Nephron progenitor cell (in vitro differentiated cells): ENCODE measurements at regions not wholly inside any gene's neighbourhood (a gene's known extent, or its start where the extent isn't known, plus 50 kb on each side); places are given as distances from the start of the nearest gene placed in this dataset.
A peak's percentile ranks its signal among the peaks of the same experiment; 100 is the strongest.

Source experiments
- DNase-seq: peaks from one replicate; pipeline ENCODE4 v3.0.0; 2021
- H3K27ac Mint-ChIP-seq: 2 replicates; pipeline ENCODE4 v1.8.0; 2021; ENCODE audit warnings: mild to moderate bottlenecking, moderate library complexity, mixed read lengths
- H3K27me3 Mint-ChIP-seq: 2 replicates; pipeline ENCODE4 v1.8.0; 2021; ENCODE audit warnings: mild to moderate bottlenecking, low read depth, mixed read lengths; ENCODE audit not compliant: poor library complexity
- H3K36me3 Mint-ChIP-seq: 2 replicates; pipeline ENCODE4 v1.8.0; 2021; ENCODE audit warnings: low read depth, mixed read lengths
- H3K4me1 Mint-ChIP-seq: 2 replicates; pipeline ENCODE4 v1.8.0; 2021; ENCODE audit warnings: mixed read lengths
- H3K4me3 Mint-ChIP-seq: 2 replicates; pipeline ENCODE4 v1.8.0; 2021; ENCODE audit warnings: mild to moderate bottlenecking, moderate library complexity, mixed read lengths
- H3K9me3 Mint-ChIP-seq: 2 replicates; pipeline ENCODE4 v1.8.0; 2021; ENCODE audit warnings: mild to moderate bottlenecking, moderate library complexity, mixed read lengths
- TF ChIP-seq, protein P1 (sequence below): fragments of 200-600 bp; sonication (generic); IDR thresholded peaks from 2 replicates; pipeline ENCODE4 v1.5.0; 2021; ENCODE audit warnings: antibody characterized with exemption

GRCh38 chr14:22382955-22383354 is 206.1 kb downstream of the DAD1 start:
- DNase-seq, result no peak
- H3K27ac Mint-ChIP-seq, result no peak overlapping the region
- H3K9me3 Mint-ChIP-seq, result no peaks in the 10 kb centered on the region
- TF ChIP-seq, protein P1, sequence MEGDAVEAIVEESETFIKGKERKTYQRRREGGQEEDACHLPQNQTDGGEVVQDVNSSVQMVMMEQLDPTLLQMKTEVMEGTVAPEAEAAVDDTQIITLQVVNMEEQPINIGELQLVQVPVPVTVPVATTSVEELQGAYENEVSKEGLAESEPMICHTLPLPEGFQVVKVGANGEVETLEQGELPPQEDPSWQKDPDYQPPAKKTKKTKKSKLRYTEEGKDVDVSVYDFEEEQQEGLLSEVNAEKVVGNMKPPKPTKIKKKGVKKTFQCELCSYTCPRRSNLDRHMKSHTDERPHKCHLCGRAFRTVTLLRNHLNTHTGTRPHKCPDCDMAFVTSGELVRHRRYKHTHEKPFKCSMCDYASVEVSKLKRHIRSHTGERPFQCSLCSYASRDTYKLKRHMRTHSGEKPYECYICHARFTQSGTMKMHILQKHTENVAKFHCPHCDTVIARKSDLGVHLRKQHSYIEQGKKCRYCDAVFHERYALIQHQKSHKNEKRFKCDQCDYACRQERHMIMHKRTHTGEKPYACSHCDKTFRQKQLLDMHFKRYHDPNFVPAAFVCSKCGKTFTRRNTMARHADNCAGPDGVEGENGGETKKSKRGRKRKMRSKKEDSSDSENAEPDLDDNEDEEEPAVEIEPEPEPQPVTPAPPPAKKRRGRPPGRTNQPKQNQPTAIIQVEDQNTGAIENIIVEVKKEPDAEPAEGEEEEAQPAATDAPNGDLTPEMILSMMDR, result no peak
- H3K27me3 Mint-ChIP-seq, result peaks cover 11% of the 10 kb centered on the region
- no peaks in the 10 kb centered on the region for H3K36me3 Mint-ChIP-seq
- H3K4me3 Mint-ChIP-seq, result no peak overlapping the region
- H3K4me1 Mint-ChIP-seq, result peaks cover 43% of the 10 kb centered on the region

GRCh38 chr14:22382395-22382794 is 206.6 kb downstream of the DAD1 start:
- Mint-ChIP-seq H3K27ac (no peak overlapping the region), H3K4me1 (peaks cover 43% of the 10 kb centered on the region), H3K27me3 (peaks cover 8% of the 10 kb centered on the region), H3K9me3 (no peaks in the 10 kb centered on the region), H3K4me3 (no peak overlapping the region), H3K36me3 (no peaks in the 10 kb centered on the region)
- TF ChIP-seq, protein P1, result no peak
- no peak for DNase-seq

DNA sequence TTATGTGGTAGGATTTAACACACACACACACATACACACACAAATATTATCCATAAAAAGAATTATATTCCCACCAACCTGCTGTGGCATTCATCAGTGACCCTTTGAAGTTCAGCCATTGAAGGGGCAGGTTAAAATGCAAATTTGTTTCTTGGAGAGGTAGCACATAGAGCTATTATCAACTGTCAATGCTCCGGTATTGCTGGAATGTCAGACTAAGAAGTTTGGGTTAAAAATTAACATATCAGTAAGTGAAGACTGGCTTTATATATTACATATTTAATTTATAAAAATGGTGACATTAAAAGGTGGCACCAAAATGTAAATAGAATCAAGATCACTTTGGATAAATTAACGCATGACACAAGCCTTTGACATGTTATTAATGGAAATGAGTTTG is 207.3 kb downstream of the DAD1 start:
- Mint-ChIP-seq H3K27me3 (peaks cover 6% of the 10 kb centered on the region), H3K27ac (no peak overlapping the region), H3K9me3 (no peaks in the 10 kb centered on the region), H3K4me3 (no peak overlapping the region), H3K36me3 (no peaks in the 10 kb centered on the region), H3K4me1 (peaks cover 39% of the 10 kb centered on the region)
- no peak for DNase-seq
- TF ChIP-seq, protein P1, result no peak

- H3K36me3 Mint-ChIP-seq, result no peaks in the 10 kb centered on the region
- peak overlapping the region; percentile 39 for H3K27ac Mint-ChIP-seq
- H3K4me3 Mint-ChIP-seq, result no peak overlapping the region
- TF ChIP-seq, protein P1, result no peak
- peaks cover 6% of the 10 kb centered on the region for H3K27me3 Mint-ChIP-seq
- H3K4me1 Mint-ChIP-seq, result peaks cover 37% of the 10 kb centered on the region
- H3K9me3 Mint-ChIP-seq, result no peaks in the 10 kb centered on the region
- no peak for DNase-seq
Measured at GRCh38 chr14:22381408-22381760, 207.6 kb downstream of the DAD1 start.

GRCh38 chr14:22380571-22381407 is 208.2 kb downstream of the DAD1 start:
- TF ChIP-seq, protein P1, result no peak
- DNase-seq, result no peak
- Mint-ChIP-seq H3K36me3 (no peaks in the 10 kb centered on the region), H3K27ac (peak overlapping the region; percentile 39), H3K27me3 (peaks cover 1% of the 10 kb centered on the region), H3K4me1 (peaks cover 34% of the 10 kb centered on the region), H3K9me3 (no peaks in the 10 kb centered on the region), H3K4me3 (no peak overlapping the region)

DNA sequence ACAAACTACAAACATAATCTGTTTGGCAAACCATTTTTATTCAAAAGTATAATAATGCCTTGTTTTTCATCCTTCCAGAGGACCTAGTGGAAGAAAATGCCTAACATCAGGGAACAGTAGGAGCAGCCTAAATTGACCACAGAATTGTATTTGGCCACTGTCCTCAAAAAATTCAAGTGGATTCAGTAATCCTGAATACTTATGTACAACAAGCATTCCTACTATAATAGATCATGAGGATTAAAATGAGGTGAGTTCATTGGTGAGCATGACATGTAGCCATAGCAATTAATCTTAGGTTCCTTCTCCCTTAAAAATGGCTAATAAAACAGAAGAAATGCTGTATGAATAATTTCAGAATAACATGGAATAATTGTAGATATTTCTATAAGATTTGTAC is 209.3 kb downstream of the DAD1 start:
- no peaks in the 10 kb centered on the region for H3K9me3 Mint-ChIP-seq
- H3K36me3 Mint-ChIP-seq, result no peaks in the 10 kb centered on the region
- no peak for DNase-seq
- H3K27ac Mint-ChIP-seq, result no peak overlapping the region
- no peaks in the 10 kb centered on the region for H3K27me3 Mint-ChIP-seq
- H3K4me1 Mint-ChIP-seq, result peaks cover 24% of the 10 kb centered on the region
- TF ChIP-seq, protein P1, result no peak
- no peak overlapping the region for H3K4me3 Mint-ChIP-seq
